Right lobe of liver (tissue), 6 donors: ENCODE measurements at regions not wholly inside any gene's neighbourhood (a gene's known extent, or its start where the extent isn't known, plus 50 kb on each side); places are given as distances from the start of the nearest gene placed in this dataset.
A peak's percentile ranks its signal among the peaks of the same experiment; 100 is the strongest.

Experiments
- ATAC-seq, 4 donors: fragments of 200-7000 bp; cut with Tn5 transposase; one replicate each; pipeline ENCODE4 v1.9.1; 2020; ENCODE audit warnings: mild to moderate bottlenecking in 4 of 4, moderate library complexity in 4 of 4
- DNase-seq, 3 donors: peaks; one replicate each; pipeline ENCODE4 v3.0.0-alpha.2; 2020
- H3K27ac ChIP-seq, 3 donors: fragments of 200-600 bp; one replicate each; pipeline ENCODE4 v1.8.0; 2022
- H3K27me3 ChIP-seq, 2 donors: fragments of 200-600 bp; one replicate each; pipeline ENCODE4 v1.8.0; 2022
- H3K36me3 ChIP-seq, 4 donors: fragments of 200-600 bp; sonication (generic) in 1 of 4; one replicate each; pipeline versions ENCODE4 v1.5.1 to v1.8.0; 2017 to 2022; ENCODE audit warnings: control low read depth in 1 of 4
- H3K4me1 ChIP-seq, 4 donors: fragments of 200-600 bp; sonication (generic) in 1 of 4; one replicate each; pipeline versions ENCODE4 v1.5.1 to v1.8.0; 2017 to 2022; ENCODE audit warnings: control low read depth in 1 of 4
- H3K4me3 ChIP-seq, 3 donors: fragments of 200-600 bp; one replicate each; pipeline ENCODE4 v1.8.0; 2022
- H3K9me3 ChIP-seq, 4 donors: fragments of 200-600 bp; sonication (generic) in 1 of 4; one replicate each; pipeline versions ENCODE4 v1.5.1 to v1.8.0; 2017 to 2022; ENCODE audit warnings: control low read depth in 1 of 4
- CTCF ChIP-seq, 4 donors: fragments of 200-600 bp in 3 of 4; fragments of 450-650 bp in 1 of 4; IDR thresholded peaks; one replicate each; pipeline versions ENCODE4 v1.5.1 to v1.8.0; 2016 to 2022; ENCODE audit warnings: antibody characterized with exemption in 4 of 4, mild to moderate bottlenecking in 2 of 4
- POLR2A ChIP-seq: fragments of 450-650 bp; IDR thresholded peaks from one replicate; pipeline ENCODE4 v1.6.1; 2017; ENCODE audit warnings: antibody characterized with exemption, mild to moderate bottlenecking
- WGBS: methylation state at CpG from one replicate; pipeline ENCODE4 v1.1.6; 2018; ENCODE audit warnings: low coverage, low lambda C conversion rate; ENCODE audit not compliant: insufficient coverage; ENCODE audit errors: missing lambda C conversion rate; 5-methylcytosine and 5-hydroxymethylcytosine counted together
- intact Hi-C, 2 donors: fragments of 100-400 bp; cut with DNase I; formaldehyde crosslinking; loops; one replicate each; pipeline versions ENCODE4 v1.11.2 to v1.14.1; 2022
- donor health status: DM: no; HTN: yes; CAD: no.
- donor health status: DM: no; HTN: no; CAD: no.
- donor health status: DM: no; HTN: no; CAD: no.
- donor health status: DM: no; HTN: yes; CAD: no.
- donor health status: DM: no; HTN: yes; CAD: no.

GRCh38 chr1:185487026-185487425 lies 170.0 kb upstream of the IVNS1ABP start:
- intact Hi-C loops: no loop called here
- WGBS: 71% methylated on average over 2 of the region's 2 CpGs
- DNase-seq: no peak
- no peaks in the 10 kb centered on the region for H3K36me3 ChIP-seq
- peaks cover 0 to 37% (median 13%) of the 10 kb centered on the region in 4 donors for H3K4me1 ChIP-seq
- no peaks in the 10 kb centered on the region for H3K9me3 ChIP-seq
- no peaks in the 10 kb centered on the region for H3K27me3 ChIP-seq
- TF ChIP-seq CTCF (IDR thresholded peaks at IDR 0.05) (no peak), POLR2A (no peak)
- ATAC-seq: no peak
- no peak overlapping the region for H3K27ac ChIP-seq
- no peak overlapping the region for H3K4me3 ChIP-seq

- TF ChIP-seq CTCF (IDR thresholded peaks at IDR 0.05) (no peak), POLR2A (no peak)
- ATAC-seq (no peak), DNase-seq (no peak)
- intact Hi-C loops: no loop called here
- Histone ChIP-seq H3K9me3 (no peaks in the 10 kb centered on the region), H3K4me3 (no peak overlapping the region), H3K27ac (no peak overlapping the region), H3K27me3 (no peaks in the 10 kb centered on the region), H3K4me1 (peaks cover 0 to 37% (median 13%) of the 10 kb centered on the region in 4 donors), H3K36me3 (no peaks in the 10 kb centered on the region)
- 58% methylated on average over 5 of the region's 5 CpGs for WGBS
Observed at GRCh38 chr1:185486346-185486745, 169.3 kb upstream of the IVNS1ABP start.

- peaks cover 0 to 2% of the 10 kb centered on the region in 2 donors for H3K27me3 ChIP-seq
- H3K36me3 ChIP-seq: no peaks in the 10 kb centered on the region
- ATAC-seq: peak; percentile 36 to 71 (median 58)
- no peak for DNase-seq
- H3K9me3 ChIP-seq: no peaks in the 10 kb centered on the region
- H3K4me1 ChIP-seq: peaks cover 0 to 42% (median 12%) of the 10 kb centered on the region in 4 donors
- TF ChIP-seq POLR2A (no peak), CTCF (IDR thresholded peaks at IDR 0.05) (no peak)
- WGBS: 79% methylated on average over 2 of the region's 2 CpGs
- intact Hi-C loops: no loop called here
- H3K27ac ChIP-seq: peak overlapping the region; percentile 5 to 22 (median 8)
- H3K4me3 ChIP-seq: no peak overlapping the region
Observed at GRCh38 chr1:185483664-185484450, 166.8 kb upstream of the IVNS1ABP start.

GRCh38 chr1:185483217-185483616 lies 166.2 kb upstream of the IVNS1ABP start:
- WGBS: 17% methylated on average over 1 of the region's 1 CpG
- peaks cover 0 to 2% of the 10 kb centered on the region in 2 donors for H3K27me3 ChIP-seq
- H3K27ac ChIP-seq: peak overlapping the region; percentile 5 to 22 (median 8)
- no peaks in the 10 kb centered on the region for H3K36me3 ChIP-seq
- no peak overlapping the region for H3K4me3 ChIP-seq
- no peak for DNase-seq
- intact Hi-C loops: no loop called here
- peaks cover 0 to 42% (median 12%) of the 10 kb centered on the region in 4 donors for H3K4me1 ChIP-seq
- H3K9me3 ChIP-seq: no peaks in the 10 kb centered on the region
- ATAC-seq: peak; percentile 73 to 92 (median 78)
- TF ChIP-seq CTCF (IDR thresholded peaks at IDR 0.05) (no peak), POLR2A (no peak)
